AG09319 (cell line): ENCODE measurements at regions not wholly inside any gene's neighbourhood (a gene's known extent, or its start where the extent isn't known, plus 50 kb on each side); places are given as distances from the start of the nearest gene placed in this dataset.

ENCODE experiments used
- DNase-seq: peaks from one replicate; pipeline ENCODE4 v3.0.0-alpha.2; 2010; ENCODE audit warnings: low read depth; ENCODE audit errors: extremely low read depth
- CTCF ChIP-seq: IDR thresholded peaks from 2 replicates; pipeline ENCODE4 v1.5.1; 2011; ENCODE audit warnings: low read depth, mild to moderate bottlenecking, inconsistent platforms, low read length, moderate library complexity

GRCh38 chr3:103048068-103048722 is 613.4 kb downstream of the ZPLD1 start:
- no peak for DNase-seq
- TF ChIP-seq CTCF = no peak

GRCh38 chr3:103052236-103052830 is 617.5 kb downstream of the ZPLD1 start:
- TF ChIP-seq CTCF = no peak
- no peak for DNase-seq

- DNase-seq = no peak
- no peak for TF ChIP-seq CTCF
Measured at GRCh38 chr3:103055021-103055520, 620.3 kb downstream of the ZPLD1 start.

- no peak for TF ChIP-seq CTCF
- DNase-seq = no peak
Measured at GRCh38 chr3:103056542-103056941, 621.7 kb downstream of the ZPLD1 start.

- no peak for TF ChIP-seq CTCF
- DNase-seq = no peak
Measured at GRCh38 chr3:103057003-103057402, 622.2 kb downstream of the ZPLD1 start.

GRCh38 chr3:103057487-103057886 is 622.7 kb downstream of the ZPLD1 start:
- TF ChIP-seq CTCF = no peak
- no peak for DNase-seq

- DNase-seq = no peak
Measured at GRCh38 chr3:103059432-103059831, 624.6 kb downstream of the ZPLD1 start.

More at GRCh38 chr3:103059432-103059831, 624.6 kb downstream of the ZPLD1 start:
- TF ChIP-seq CTCF = no peak
